Astrocyte (in vitro differentiated cells and primary cell): ENCODE measurements at regions not wholly inside any gene's neighbourhood (a gene's known extent, or its start where the extent isn't known, plus 50 kb on each side); places are given as distances from the start of the nearest gene placed in this dataset.

ENCODE experiments used
- DNase-seq: peaks from one replicate; pipeline ENCODE4 v3.0.0-alpha.2; 2010; ENCODE audit warnings: low read depth
- FAIRE-seq: peaks from 2 replicates; lab custom pipeline; 2011; peaks lifted over from hg19 to GRCh38; lab: Jason Lieb, UNC
- H2AFZ ChIP-seq: 2 replicates; pipeline ENCODE4 v1.6.0; 2012; ENCODE audit warnings: low read depth, low read length, inconsistent platforms
- H3K27ac ChIP-seq: 2 replicates; pipeline ENCODE4 v1.5.1; 2011; ENCODE audit warnings: low read depth, low read length, inconsistent platforms
- H3K27me3 ChIP-seq: 2 replicates; pipeline ENCODE4 v1.6.0; 2011; ENCODE audit warnings: low read length, inconsistent platforms; ENCODE audit not compliant: insufficient read depth
- H3K36me3 ChIP-seq: 2 replicates; pipeline ENCODE4 v1.5.1; 2011; ENCODE audit warnings: low read length, inconsistent platforms; ENCODE audit not compliant: insufficient read depth
- H3K4me1 ChIP-seq: 2 replicates; pipeline ENCODE4 v1.5.1; 2011; ENCODE audit warnings: low read length, inconsistent platforms; ENCODE audit not compliant: insufficient read depth
- H3K4me2 ChIP-seq: 2 replicates; pipeline ENCODE4 v1.6.0; 2012; ENCODE audit warnings: low read length, inconsistent platforms
- H3K4me3 ChIP-seq: 2 replicates; pipeline ENCODE4 v1.5.1; 2011; ENCODE audit warnings: low read depth, mild to moderate bottlenecking, low read length, inconsistent platforms; ENCODE audit not compliant: insufficient read depth
- H3K79me2 ChIP-seq: 2 replicates; pipeline ENCODE4 v1.6.0; 2012; ENCODE audit warnings: mild to moderate bottlenecking, low read length, inconsistent platforms; ENCODE audit not compliant: insufficient read depth
- H3K9ac ChIP-seq: 2 replicates; pipeline ENCODE4 v1.6.0; 2012; ENCODE audit warnings: mild to moderate bottlenecking, low read length, inconsistent platforms
- H3K9me3 ChIP-seq: 2 replicates; pipeline ENCODE4 v1.5.1; 2012; ENCODE audit warnings: low read depth, mild to moderate bottlenecking, low read length, inconsistent platforms; ENCODE audit not compliant: insufficient read depth
- H4K20me1 ChIP-seq: 2 replicates; pipeline ENCODE4 v1.6.0; 2012; ENCODE audit warnings: low read length, inconsistent platforms; ENCODE audit not compliant: insufficient read depth
- H3K27ac Mint-ChIP-seq: one replicate; pipeline ENCODE4 v1.8.0; 2021; ENCODE audit warnings: mild to moderate bottlenecking, mixed read lengths; ENCODE audit not compliant: unreplicated experiment
- H3K27me3 Mint-ChIP-seq: one replicate; pipeline ENCODE4 v1.8.0; 2021; ENCODE audit warnings: low read depth, mixed read lengths; ENCODE audit not compliant: unreplicated experiment
- H3K36me3 Mint-ChIP-seq: one replicate; pipeline ENCODE4 v1.8.0; 2021; ENCODE audit warnings: low read depth, mixed read lengths; ENCODE audit not compliant: unreplicated experiment
- H3K4me1 Mint-ChIP-seq: one replicate; pipeline ENCODE4 v1.8.0; 2021; ENCODE audit warnings: low read depth, mixed read lengths; ENCODE audit not compliant: unreplicated experiment
- H3K4me3 Mint-ChIP-seq: one replicate; pipeline ENCODE4 v1.8.0; 2021; ENCODE audit warnings: mild to moderate bottlenecking, moderate library complexity, mixed read lengths; ENCODE audit not compliant: unreplicated experiment
- H3K9me3 Mint-ChIP-seq: one replicate; pipeline ENCODE4 v1.8.0; 2021; ENCODE audit warnings: mild to moderate bottlenecking, mixed read lengths; ENCODE audit not compliant: unreplicated experiment
- EZH2 ChIP-seq: IDR thresholded peaks from 2 replicates; pipeline ENCODE4 v1.6.1; 2012; ENCODE audit warnings: mild to moderate bottlenecking, low read length, inconsistent platforms; ENCODE audit not compliant: insufficient read depth
- TF ChIP-seq, protein P1 (sequence below): IDR thresholded peaks from 2 replicates; pipeline ENCODE4 v1.5.1; 2011; ENCODE audit warnings: low read depth, mild to moderate bottlenecking, inconsistent platforms, low read length, moderate library complexity; ENCODE audit not compliant: insufficient read depth

DNA sequence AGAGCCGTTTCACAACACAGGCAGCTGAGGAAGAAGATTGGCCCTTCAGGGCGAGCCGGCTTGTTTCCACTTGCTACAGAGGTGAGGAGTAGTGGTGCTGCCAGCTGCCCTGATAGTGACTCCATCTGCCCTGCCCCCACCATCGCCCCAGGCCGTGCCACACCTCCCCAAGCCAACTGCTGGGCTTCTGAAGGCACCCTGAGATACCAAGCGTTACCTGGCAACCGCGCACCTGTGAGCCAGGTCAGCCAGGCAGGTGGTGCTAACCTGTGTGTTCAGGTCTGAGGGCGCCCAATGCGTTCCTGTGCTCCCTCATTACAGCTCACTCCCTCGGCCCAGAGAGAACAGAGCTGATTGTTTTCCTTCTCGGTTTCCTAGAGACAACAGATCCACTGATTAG is 299.1 kb upstream of the ID4 start:
- H3K4me3 Mint-ChIP-seq = no peak overlapping the region

DNA sequence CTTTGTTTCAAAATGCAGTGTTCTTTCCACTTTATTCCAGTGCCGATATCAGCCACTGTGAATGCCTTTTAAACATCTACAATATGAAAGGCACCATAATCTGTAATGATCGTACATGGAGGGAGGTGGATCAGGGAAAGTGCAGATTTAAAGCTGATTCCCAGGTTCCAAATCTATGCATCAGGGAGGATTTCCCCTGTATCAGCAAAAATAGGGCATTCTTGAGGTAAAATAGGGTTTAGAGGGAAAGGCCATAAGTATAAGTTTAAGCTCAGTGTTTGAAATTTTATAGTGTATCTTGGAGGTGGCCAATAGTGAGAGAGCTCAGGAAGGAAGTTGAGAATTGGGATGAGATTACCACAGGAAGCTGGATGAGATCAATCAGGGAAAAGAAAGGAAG is 289.7 kb upstream of the ID4 start:
- Mint-ChIP-seq H3K36me3 (no peaks in the 10 kb centered on the region), H3K27ac (no peak overlapping the region), H3K27me3 (no peaks in the 10 kb centered on the region), H3K4me3 (no peak overlapping the region), H3K4me1 (no peaks in the 10 kb centered on the region), H3K9me3 (no peaks in the 10 kb centered on the region)
- Histone ChIP-seq H3K4me2 (no peak overlapping the region), H3K27me3 (no peaks in the 10 kb centered on the region), H3K4me3 (no peak overlapping the region), H3K27ac (no peak overlapping the region), H4K20me1 (no peaks in the 10 kb centered on the region), H2AFZ (no peak overlapping the region), H3K36me3 (no peaks in the 10 kb centered on the region), H3K79me2 (no peaks in the 10 kb centered on the region), H3K4me1 (no peaks in the 10 kb centered on the region), H3K9ac (no peak overlapping the region), H3K9me3 (no peaks in the 10 kb centered on the region)
- no peak for FAIRE-seq
- DNase-seq = no peak
- TF ChIP-seq, protein P1, sequence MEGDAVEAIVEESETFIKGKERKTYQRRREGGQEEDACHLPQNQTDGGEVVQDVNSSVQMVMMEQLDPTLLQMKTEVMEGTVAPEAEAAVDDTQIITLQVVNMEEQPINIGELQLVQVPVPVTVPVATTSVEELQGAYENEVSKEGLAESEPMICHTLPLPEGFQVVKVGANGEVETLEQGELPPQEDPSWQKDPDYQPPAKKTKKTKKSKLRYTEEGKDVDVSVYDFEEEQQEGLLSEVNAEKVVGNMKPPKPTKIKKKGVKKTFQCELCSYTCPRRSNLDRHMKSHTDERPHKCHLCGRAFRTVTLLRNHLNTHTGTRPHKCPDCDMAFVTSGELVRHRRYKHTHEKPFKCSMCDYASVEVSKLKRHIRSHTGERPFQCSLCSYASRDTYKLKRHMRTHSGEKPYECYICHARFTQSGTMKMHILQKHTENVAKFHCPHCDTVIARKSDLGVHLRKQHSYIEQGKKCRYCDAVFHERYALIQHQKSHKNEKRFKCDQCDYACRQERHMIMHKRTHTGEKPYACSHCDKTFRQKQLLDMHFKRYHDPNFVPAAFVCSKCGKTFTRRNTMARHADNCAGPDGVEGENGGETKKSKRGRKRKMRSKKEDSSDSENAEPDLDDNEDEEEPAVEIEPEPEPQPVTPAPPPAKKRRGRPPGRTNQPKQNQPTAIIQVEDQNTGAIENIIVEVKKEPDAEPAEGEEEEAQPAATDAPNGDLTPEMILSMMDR = no peak
- no peak for TF ChIP-seq EZH2

More for the DNA sequence above, 299.1 kb upstream of the ID4 start:
- Histone ChIP-seq H3K27ac (no peak overlapping the region), H3K9me3 (no peaks in the 10 kb centered on the region), H3K27me3 (no peaks in the 10 kb centered on the region), H3K4me1 (no peaks in the 10 kb centered on the region), H4K20me1 (no peaks in the 10 kb centered on the region), H3K9ac (no peak overlapping the region), H3K4me2 (no peak overlapping the region), H3K79me2 (no peaks in the 10 kb centered on the region), H3K36me3 (no peaks in the 10 kb centered on the region), H2AFZ (no peak overlapping the region), H3K4me3 (no peak overlapping the region)
- Mint-ChIP-seq H3K36me3 (no peaks in the 10 kb centered on the region), H3K9me3 (peaks cover 11% of the 10 kb centered on the region), H3K27ac (no peak overlapping the region), H3K27me3 (no peaks in the 10 kb centered on the region), H3K4me1 (no peaks in the 10 kb centered on the region)
- no peak for DNase-seq
- FAIRE-seq = no peak
- no peak for TF ChIP-seq EZH2
- TF ChIP-seq, protein P1 = no peak

DNA sequence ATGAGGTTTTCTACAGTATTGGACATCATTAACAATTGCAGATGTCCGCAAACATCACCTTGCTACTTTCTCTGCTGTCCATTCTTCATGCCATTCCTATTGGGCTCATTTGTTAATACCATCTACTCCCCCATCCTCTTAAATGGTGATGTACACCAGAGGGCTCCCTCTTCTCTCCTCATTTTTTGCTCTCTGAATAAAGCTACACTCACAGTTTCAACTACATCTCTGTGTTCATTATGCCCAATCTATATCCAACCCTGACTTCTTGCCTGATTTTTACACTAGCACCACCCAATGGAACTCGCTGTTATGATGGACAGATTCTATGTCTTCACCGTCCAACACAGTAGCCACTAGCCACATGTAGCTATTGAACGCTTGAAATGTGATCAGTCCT is 288.1 kb upstream of the ID4 start:
- no peaks in the 10 kb centered on the region for H3K4me1 ChIP-seq
- no peak overlapping the region for H2AFZ ChIP-seq
- TF ChIP-seq EZH2 = no peak
- TF ChIP-seq, protein P1 = no peak
- H3K4me3 Mint-ChIP-seq = no peak overlapping the region
- H3K79me2 ChIP-seq = no peaks in the 10 kb centered on the region
- no peaks in the 10 kb centered on the region for H3K36me3 Mint-ChIP-seq
- H3K27me3 ChIP-seq = no peaks in the 10 kb centered on the region
- H3K9ac ChIP-seq = no peak overlapping the region
- H3K9me3 ChIP-seq = no peaks in the 10 kb centered on the region
- H4K20me1 ChIP-seq = no peaks in the 10 kb centered on the region
- no peak overlapping the region for H3K27ac Mint-ChIP-seq
- FAIRE-seq (no peak), DNase-seq (no peak)
- H3K9me3 Mint-ChIP-seq = no peaks in the 10 kb centered on the region
- no peak overlapping the region for H3K4me2 ChIP-seq
- no peaks in the 10 kb centered on the region for H3K27me3 Mint-ChIP-seq
- no peaks in the 10 kb centered on the region for H3K4me1 Mint-ChIP-seq
- H3K36me3 ChIP-seq = no peaks in the 10 kb centered on the region
- H3K27ac ChIP-seq = no peak overlapping the region
- H3K4me3 ChIP-seq = no peak overlapping the region
